ENCODE measurements at regions not wholly inside any gene's neighbourhood (a gene's known extent, or its start where the extent isn't known, plus 50 kb on each side); places are given as distances from the start of the nearest gene placed in this dataset.

GRCh38 chr14:39609119-39609518 is 176.9 kb upstream of the FBXO33 start:
- TF ChIP-seq CTCF (conservative IDR thresholded peaks at IDR 0.05 in 1 of 2, IDR thresholded peaks at IDR 0.05 in 1 of 2; ENCODE audit: low read depth in 1 of 2, low read length in 2 of 2), result no peak
- no peak for TF ChIP-seq EZH2 (IDR thresholded peaks at IDR 0.05; ENCODE audit: low read length, missing control alignments)

All from fibroblast of lung (primary cell).